GM21529 (cell line): ENCODE measurements at regions not wholly inside any gene's neighbourhood (a gene's known extent, or its start where the extent isn't known, plus 50 kb on each side); places are given as distances from the start of the nearest gene placed in this dataset.

Experiments used
- ATAC-seq: cut with Tn5 transposase; IDR thresholded peaks from one replicate; pipeline ENCODE4 v1.9.1; 2021; ENCODE audit not compliant: unreplicated experiment

- ATAC-seq: no peak
Measured at GRCh38 chr12:45623940-45624339, 105.6 kb upstream of the ARID2 start.

GRCh38 chr12:45626965-45627364 lies 102.5 kb upstream of the ARID2 start:
- ATAC-seq: no peak

GRCh38 chr12:45627407-45628069 lies 102.0 kb upstream of the ARID2 start:
- no peak for ATAC-seq

- no peak for ATAC-seq
Measured at GRCh38 chr12:45629292-45629691, 100.2 kb upstream of the ARID2 start.

GRCh38 chr12:45633733-45634132 lies 95.8 kb upstream of the ARID2 start:
- no peak for ATAC-seq

- no peak for ATAC-seq
Measured at GRCh38 chr12:45634273-45634917, 95.1 kb upstream of the ARID2 start.

- ATAC-seq: no peak
Measured at GRCh38 chr12:45637242-45637641, 92.3 kb upstream of the ARID2 start.

- no peak for ATAC-seq
Measured at GRCh38 chr12:45637706-45638105, 91.8 kb upstream of the ARID2 start.

- no peak for ATAC-seq
Measured at GRCh38 chr12:45638386-45638785, 91.1 kb upstream of the ARID2 start.

- ATAC-seq: no peak
Measured at GRCh38 chr12:45644541-45644940, 85.0 kb upstream of the ARID2 start.

- no peak for ATAC-seq
Measured at GRCh38 chr12:45646851-45647581, 82.5 kb upstream of the ARID2 start.

GRCh38 chr12:45648070-45648469 lies 81.4 kb upstream of the ARID2 start:
- ATAC-seq: no peak

GRCh38 chr12:45651029-45651428 lies 78.5 kb upstream of the ARID2 start:
- ATAC-seq: no peak

- no peak for ATAC-seq
Measured at GRCh38 chr12:45654002-45654665, 75.4 kb upstream of the ARID2 start.

- ATAC-seq: peak; percentile 67
Measured at GRCh38 chr12:45655186-45655585, 74.3 kb upstream of the ARID2 start.

- no peak for ATAC-seq
Measured at GRCh38 chr12:45655743-45656142, 73.8 kb upstream of the ARID2 start.

GRCh38 chr12:45658020-45658419 lies 71.5 kb upstream of the ARID2 start:
- no peak for ATAC-seq

- ATAC-seq: no peak
Measured at GRCh38 chr12:45660330-45660729, 69.2 kb upstream of the ARID2 start.

- no peak for ATAC-seq
Measured at GRCh38 chr12:45663455-45663854, 66.1 kb upstream of the ARID2 start.

- no peak for ATAC-seq
Measured at GRCh38 chr12:45665941-45666340, 63.6 kb upstream of the ARID2 start.

GRCh38 chr12:45666396-45666795 lies 63.1 kb upstream of the ARID2 start:
- no peak for ATAC-seq

GRCh38 chr12:45666816-45667215 lies 62.7 kb upstream of the ARID2 start:
- no peak for ATAC-seq
